ENCODE measurements at regions not wholly inside any gene's neighbourhood (a gene's known extent, or its start where the extent isn't known, plus 50 kb on each side); places are given as distances from the start of the nearest gene placed in this dataset.

DNA sequence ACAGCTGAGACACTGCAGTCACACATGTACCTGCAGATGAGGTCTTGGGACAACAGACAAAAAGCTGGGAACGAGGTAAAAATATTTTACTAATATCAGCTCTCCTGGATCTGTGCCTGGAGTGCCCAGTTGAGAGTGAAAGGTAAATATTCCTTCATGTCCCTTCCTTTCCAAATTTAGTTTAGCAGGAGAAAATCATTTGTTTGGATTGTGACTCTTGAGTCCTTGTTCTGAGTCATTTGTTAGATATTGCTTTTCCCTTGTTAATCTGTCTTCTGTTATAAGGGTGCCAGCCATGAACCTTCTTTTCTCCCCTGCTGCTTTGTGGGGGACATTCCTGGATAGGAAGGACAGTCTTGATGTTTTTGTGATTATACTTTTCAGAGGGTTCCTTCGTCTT is 329.2 kb downstream of the DSC3 start:
- no peaks in the 10 kb centered on the region for H3K9me3 ChIP-seq (ENCODE audit: insufficient read depth, low read length, severe bottlenecking)
- no peak for DNase-seq
- no peak overlapping the region for H3K4me2 ChIP-seq (ENCODE audit: insufficient read depth, low read length)
- H3K27ac ChIP-seq (ENCODE audit: low read length) = no peak overlapping the region
- no peak for ATAC-seq (ENCODE audit: insufficient read depth, low read depth)
- H4K20me1 ChIP-seq (ENCODE audit: insufficient read depth, low read length) = no peaks in the 10 kb centered on the region
- H3K4me3 ChIP-seq (ENCODE audit: low read depth in 1 of 2, low read length in 2 of 2) = no peak overlapping the region
- no peak overlapping the region for H2AFZ ChIP-seq (ENCODE audit: low read depth, low read length)
- no peaks in the 10 kb centered on the region for H3K79me2 ChIP-seq (ENCODE audit: insufficient read depth, low read length)
- no peaks in the 10 kb centered on the region for H3K4me1 ChIP-seq (ENCODE audit: insufficient read depth, low read length)
- TF ChIP-seq, protein P1, sequence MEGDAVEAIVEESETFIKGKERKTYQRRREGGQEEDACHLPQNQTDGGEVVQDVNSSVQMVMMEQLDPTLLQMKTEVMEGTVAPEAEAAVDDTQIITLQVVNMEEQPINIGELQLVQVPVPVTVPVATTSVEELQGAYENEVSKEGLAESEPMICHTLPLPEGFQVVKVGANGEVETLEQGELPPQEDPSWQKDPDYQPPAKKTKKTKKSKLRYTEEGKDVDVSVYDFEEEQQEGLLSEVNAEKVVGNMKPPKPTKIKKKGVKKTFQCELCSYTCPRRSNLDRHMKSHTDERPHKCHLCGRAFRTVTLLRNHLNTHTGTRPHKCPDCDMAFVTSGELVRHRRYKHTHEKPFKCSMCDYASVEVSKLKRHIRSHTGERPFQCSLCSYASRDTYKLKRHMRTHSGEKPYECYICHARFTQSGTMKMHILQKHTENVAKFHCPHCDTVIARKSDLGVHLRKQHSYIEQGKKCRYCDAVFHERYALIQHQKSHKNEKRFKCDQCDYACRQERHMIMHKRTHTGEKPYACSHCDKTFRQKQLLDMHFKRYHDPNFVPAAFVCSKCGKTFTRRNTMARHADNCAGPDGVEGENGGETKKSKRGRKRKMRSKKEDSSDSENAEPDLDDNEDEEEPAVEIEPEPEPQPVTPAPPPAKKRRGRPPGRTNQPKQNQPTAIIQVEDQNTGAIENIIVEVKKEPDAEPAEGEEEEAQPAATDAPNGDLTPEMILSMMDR (IDR thresholded peaks at IDR 0.05; ENCODE audit: borderline replicate concordance, extremely low read depth, low read length, poor library complexity, severe bottlenecking) = no peak
- no peak for TF ChIP-seq EZH2 (IDR thresholded peaks at IDR 0.05; ENCODE audit: borderline replicate concordance, low read depth, low read length, severe bottlenecking)
- no peaks in the 10 kb centered on the region for H3K27me3 ChIP-seq (ENCODE audit: insufficient read depth, low read length, poor library complexity)
- H3K36me3 ChIP-seq (ENCODE audit: insufficient read depth, low read length) = no peaks in the 10 kb centered on the region
- H3K9ac ChIP-seq (ENCODE audit: low read depth, low read length) = no peak overlapping the region

GRCh38 chr18:30712383-30712782 is 330.2 kb downstream of the DSC3 start:
- H3K36me3 ChIP-seq (ENCODE audit: insufficient read depth, low read length) = no peaks in the 10 kb centered on the region
- TF ChIP-seq, protein P1 (IDR thresholded peaks at IDR 0.05; ENCODE audit: borderline replicate concordance, extremely low read depth, low read length, poor library complexity, severe bottlenecking) = no peak
- TF ChIP-seq EZH2 (IDR thresholded peaks at IDR 0.05; ENCODE audit: borderline replicate concordance, low read depth, low read length, severe bottlenecking) = no peak
- H3K9ac ChIP-seq (ENCODE audit: low read depth, low read length) = no peak overlapping the region
- H3K79me2 ChIP-seq (ENCODE audit: insufficient read depth, low read length) = no peaks in the 10 kb centered on the region
- H2AFZ ChIP-seq (ENCODE audit: low read depth, low read length) = no peak overlapping the region
- H4K20me1 ChIP-seq (ENCODE audit: insufficient read depth, low read length) = no peaks in the 10 kb centered on the region
- DNase-seq (no peak), ATAC-seq (ENCODE audit: insufficient read depth, low read depth) (no peak)
- no peaks in the 10 kb centered on the region for H3K4me1 ChIP-seq (ENCODE audit: insufficient read depth, low read length)
- H3K4me2 ChIP-seq (ENCODE audit: insufficient read depth, low read length) = no peak overlapping the region
- no peaks in the 10 kb centered on the region for H3K27me3 ChIP-seq (ENCODE audit: insufficient read depth, low read length, poor library complexity)
- no peak overlapping the region for H3K4me3 ChIP-seq (ENCODE audit: low read depth in 1 of 2, low read length in 2 of 2)
- no peaks in the 10 kb centered on the region for H3K9me3 ChIP-seq (ENCODE audit: insufficient read depth, low read length, severe bottlenecking)
- H3K27ac ChIP-seq (ENCODE audit: low read length) = no peak overlapping the region

DNA sequence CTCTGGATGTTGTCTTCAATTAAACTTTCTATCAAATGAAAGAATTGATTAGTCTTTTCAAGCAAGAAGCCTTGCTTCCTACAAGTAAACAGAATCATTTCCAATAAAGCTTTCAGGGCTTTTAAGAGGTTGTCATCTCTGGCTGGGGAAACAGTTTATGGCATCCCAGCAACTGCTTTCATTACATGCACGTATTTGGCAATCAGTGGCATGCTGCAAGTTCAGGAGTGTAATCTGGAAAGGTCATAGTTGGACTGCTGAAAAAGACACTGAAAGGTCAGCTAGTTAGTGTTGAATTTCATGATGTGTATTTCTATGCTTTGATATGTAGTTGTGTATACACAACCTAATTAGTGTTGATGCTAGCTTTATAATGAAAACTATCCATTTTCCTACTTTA is 332.9 kb downstream of the DSC3 start:
- H3K4me3 ChIP-seq (ENCODE audit: low read depth in 1 of 2, low read length in 2 of 2) = no peak overlapping the region
- H3K36me3 ChIP-seq (ENCODE audit: insufficient read depth, low read length) = no peaks in the 10 kb centered on the region
- no peak for DNase-seq
- H2AFZ ChIP-seq (ENCODE audit: low read depth, low read length) = no peak overlapping the region
- H3K4me2 ChIP-seq (ENCODE audit: insufficient read depth, low read length) = no peak overlapping the region
- TF ChIP-seq, protein P1 (IDR thresholded peaks at IDR 0.05; ENCODE audit: borderline replicate concordance, extremely low read depth, low read length, poor library complexity, severe bottlenecking) = no peak
- no peak for TF ChIP-seq EZH2 (IDR thresholded peaks at IDR 0.05; ENCODE audit: borderline replicate concordance, low read depth, low read length, severe bottlenecking)
- H3K9me3 ChIP-seq (ENCODE audit: insufficient read depth, low read length, severe bottlenecking) = no peaks in the 10 kb centered on the region
- no peak for ATAC-seq (ENCODE audit: insufficient read depth, low read depth)
- H3K79me2 ChIP-seq (ENCODE audit: insufficient read depth, low read length) = no peaks in the 10 kb centered on the region
- no peak overlapping the region for H3K27ac ChIP-seq (ENCODE audit: low read length)
- no peaks in the 10 kb centered on the region for H3K4me1 ChIP-seq (ENCODE audit: insufficient read depth, low read length)
- no peaks in the 10 kb centered on the region for H4K20me1 ChIP-seq (ENCODE audit: insufficient read depth, low read length)
- no peaks in the 10 kb centered on the region for H3K27me3 ChIP-seq (ENCODE audit: insufficient read depth, low read length, poor library complexity)
- H3K9ac ChIP-seq (ENCODE audit: low read depth, low read length) = no peak overlapping the region

GRCh38 chr18:30705943-30706342 is 336.6 kb downstream of the DSC3 start:
- Histone ChIP-seq H3K79me2 (ENCODE audit: insufficient read depth, low read length) (no peaks in the 10 kb centered on the region), H4K20me1 (ENCODE audit: insufficient read depth, low read length) (no peaks in the 10 kb centered on the region), H3K36me3 (ENCODE audit: insufficient read depth, low read length) (no peaks in the 10 kb centered on the region), H3K4me1 (ENCODE audit: insufficient read depth, low read length) (no peaks in the 10 kb centered on the region), H3K4me2 (ENCODE audit: insufficient read depth, low read length) (no peak overlapping the region), H3K27me3 (ENCODE audit: insufficient read depth, low read length, poor library complexity) (no peaks in the 10 kb centered on the region), H2AFZ (ENCODE audit: low read depth, low read length) (no peak overlapping the region), H3K4me3 (ENCODE audit: low read depth in 1 of 2, low read length in 2 of 2) (no peak overlapping the region), H3K9me3 (ENCODE audit: insufficient read depth, low read length, severe bottlenecking) (no peaks in the 10 kb centered on the region), H3K27ac (ENCODE audit: low read length) (no peak overlapping the region), H3K9ac (ENCODE audit: low read depth, low read length) (no peak overlapping the region)
- no peak for TF ChIP-seq EZH2 (IDR thresholded peaks at IDR 0.05; ENCODE audit: borderline replicate concordance, low read depth, low read length, severe bottlenecking)
- TF ChIP-seq, protein P1 (IDR thresholded peaks at IDR 0.05; ENCODE audit: borderline replicate concordance, extremely low read depth, low read length, poor library complexity, severe bottlenecking) = no peak
- DNase-seq (no peak), ATAC-seq (ENCODE audit: insufficient read depth, low read depth) (peak; percentile 57; the same call in 1 of the 3 replicates)
